A549 (cell line): ENCODE measurements at regions not wholly inside any gene's neighbourhood (a gene's known extent, or its start where the extent isn't known, plus 50 kb on each side); places are given as distances from the start of the nearest gene placed in this dataset.

Experiments used
- ATAC-seq, 2 experiments: fragments of 200-7000 bp in 1 of 2; fragments of >200 bp in 1 of 2; cut with Nextera tagmentation in 1 of 2; cut with Tn5 transposase in 1 of 2; 3 replicates each; pipeline versions ENCODE4 v1.8.0 to v1.9.1; 2018 to 2020; ENCODE audit warnings: mild to moderate bottlenecking in 1 of 2, moderate library complexity in 1 of 2
- CTCF ChIA-PET: fragments of 300-600 bp; sonication (Branson Sonifier 250); formaldehyde crosslinking; extraction: SDS; loops from one replicate; lab custom pipeline; 2021; ENCODE audit warnings: antibody characterized with exemption, inconsistent platforms; lab: Yijun Ruan, JAX
- POLR2A ChIA-PET: fragments of 350-600 bp; formaldehyde crosslinking; extraction: SDS; loops from one replicate; lab custom pipeline; 2021; ENCODE audit warnings: antibody characterized with exemption, inconsistent platforms; lab: Yijun Ruan, JAX
- DNase-seq, 2 experiments: peaks; one replicate each; pipeline versions ENCODE4 v3.0.0 to v3.0.0-alpha.2; 2011 to 2016; ENCODE audit warnings: low read depth in 1 of 2, low spot score in 1 of 2
- FAIRE-seq: peaks from 2 replicates; lab custom pipeline; 2011; peaks lifted over from hg19 to GRCh38; lab: Jason Lieb, UNC
- H3K27ac ChIP-seq, 2 experiments: fragments of >200 bp; sonication (Bioruptor Twin); formaldehyde crosslinking; 3 replicates each; pipeline ENCODE4 v1.5.1; 2016 to 2017
- H3K4me1 ChIP-seq: fragments of >200 bp; sonication (Bioruptor Twin); formaldehyde crosslinking; 3 replicates; pipeline ENCODE4 v1.6.1; 2016
- H3K4me2 ChIP-seq: fragments of >200 bp; sonication (Bioruptor Twin); formaldehyde crosslinking; 3 replicates; pipeline ENCODE4 v1.6.1; 2016
- H3K4me3 ChIP-seq: fragments of >200 bp; sonication (Bioruptor Twin); formaldehyde crosslinking; 3 replicates; pipeline ENCODE4 v1.5.1; 2016
- H3K9me3 ChIP-seq: fragments of >200 bp; sonication (Bioruptor Twin); formaldehyde crosslinking; 3 replicates; pipeline ENCODE4 v1.6.1; 2016
- CHD2 ChIP-seq: fragments of 150-350 bp; IDR thresholded peaks from 2 replicates; pipeline ENCODE4 v1.6.1; 2014; ENCODE audit warnings: low read length; ENCODE audit not compliant: partially characterized antibody
- CHD4 ChIP-seq: fragments of 200-600 bp; sonication (generic); IDR thresholded peaks from 2 replicates; pipeline ENCODE4 v1.6.1; 2016; ENCODE audit warnings: antibody characterized with exemption, mild to moderate bottlenecking, borderline replicate concordance
- ELK1 ChIP-seq: fragments of 150-350 bp; IDR thresholded peaks from 2 replicates; pipeline ENCODE4 v1.6.1; 2014; ENCODE audit warnings: low read depth, mild to moderate bottlenecking, low read length
- ESRRA ChIP-seq: fragments of 150-350 bp; IDR thresholded peaks from 2 replicates; pipeline ENCODE4 v1.6.1; 2014; ENCODE audit warnings: mild to moderate bottlenecking, low read length, borderline replicate concordance
- FOXS1 ChIP-seq: fragments of 250-450 bp; sonication (Bioruptor Pico); IDR thresholded peaks from 2 replicates; pipeline ENCODE4 v1.5.0; 2020; ENCODE audit warnings: mild to moderate bottlenecking, moderate library complexity
- GATA3 ChIP-seq: IDR thresholded peaks from 2 replicates; pipeline ENCODE4 v1.6.1; 2012; ENCODE audit warnings: borderline replicate concordance
- HMGXB4 ChIP-seq: fragments of 250-450 bp; sonication (Bioruptor Pico); IDR thresholded peaks from 2 replicates; pipeline ENCODE4 v1.5.0; 2021; ENCODE audit warnings: mild to moderate bottlenecking, moderate library complexity, borderline replicate concordance
- HOXB13 ChIP-seq: fragments of 250-450 bp; sonication (Bioruptor Pico); IDR thresholded peaks from 2 replicates; pipeline ENCODE4 v1.5.0; 2020; ENCODE audit warnings: low read depth, mild to moderate bottlenecking, moderate library complexity
- NFE2L2 ChIP-seq: fragments of 150-350 bp; conservative IDR thresholded peaks from 2 replicates; pipeline ENCODE4 v1.6.1; 2014; ENCODE audit warnings: low read length
- NPAS2 ChIP-seq: fragments of 250-450 bp; sonication (Bioruptor Pico); IDR thresholded peaks from 2 replicates; pipeline ENCODE4 v1.8.0; 2022; ENCODE audit warnings: mild to moderate bottlenecking, moderate library complexity, borderline replicate concordance
- NR3C1 ChIP-seq: fragments of >200 bp; sonication (Bioruptor Twin); formaldehyde crosslinking; IDR thresholded peaks from 3 replicates; pipeline ENCODE4 v1.6.1; 2017
- POLR2A ChIP-seq: IDR thresholded peaks from 2 replicates; pipeline ENCODE4 v1.6.1; 2012; ENCODE audit warnings: mild to moderate bottlenecking, low read length
- RAD21 ChIP-seq, 2 experiments: fragments of >200 bp in 1 of 2; sonication (Bioruptor Twin) in 1 of 2; formaldehyde crosslinking in 1 of 2; IDR thresholded peaks in 1 of 2; conservative IDR thresholded peaks in 1 of 2; 2 replicates in 1 of 2; 3 replicates in 1 of 2; pipeline ENCODE4 v1.6.1; 2012 to 2018; ENCODE audit warnings: inconsistent platforms in 1 of 2
- REST ChIP-seq: fragments of 200-600 bp; sonication (generic); IDR thresholded peaks from 2 replicates; pipeline ENCODE4 v1.6.1; 2016; ENCODE audit warnings: antibody characterized with exemption, mild to moderate bottlenecking, moderate library complexity
- RNF2 ChIP-seq: fragments of 200-600 bp; sonication (generic); IDR thresholded peaks from 2 replicates; pipeline ENCODE4 v1.6.1; 2016; ENCODE audit warnings: low read depth, mild to moderate bottlenecking, antibody characterized with exemption, moderate library complexity, borderline replicate concordance
- TP53 ChIP-seq: fragments of 250-450 bp; sonication (Bioruptor Pico); IDR thresholded peaks from 2 replicates; pipeline ENCODE4 v1.5.0; 2021; ENCODE audit warnings: mild to moderate bottlenecking, moderate library complexity
- ZC3H11A ChIP-seq: fragments of 450-650 bp; IDR thresholded peaks from 2 replicates; pipeline ENCODE4 v1.6.1; 2014; ENCODE audit warnings: antibody characterized with exemption, mild to moderate bottlenecking
- ZNF302 ChIP-seq: fragments of 250-450 bp; sonication (Bioruptor Pico); IDR thresholded peaks from 2 replicates; pipeline ENCODE4 v1.9.0; 2021; ENCODE audit warnings: inconsistent platforms, mild to moderate bottlenecking, moderate library complexity
- ZSCAN20 ChIP-seq: fragments of 250-450 bp; sonication (Bioruptor Pico); IDR thresholded peaks from 2 replicates; pipeline ENCODE4 v1.8.0; 2022; ENCODE audit warnings: mild to moderate bottlenecking, moderate library complexity
- WGBS: methylation state at CpG from one replicate; pipeline ENCODE4 v1.1.6; 2017; ENCODE audit errors: missing lambda C conversion rate; 5-methylcytosine and 5-hydroxymethylcytosine counted together
- TF ChIP-seq, protein P1 (sequence below): fragments of 250-450 bp; sonication (Bioruptor Pico); IDR thresholded peaks from 2 replicates; pipeline ENCODE4 v1.5.0; 2020; ENCODE audit warnings: low read depth, mild to moderate bottlenecking, moderate library complexity

- no peak for DNase-seq
- H3K4me2 ChIP-seq: no peak overlapping the region
- H3K27ac ChIP-seq: no peak overlapping the region
- no peak for TF ChIP-seq TP53 (CRISPR knock-in tag)
- TF ChIP-seq FOXS1 (CRISPR knock-in tag): no peak
- no peak for TF ChIP-seq NFE2L2
- TF ChIP-seq REST: no peak
- TF ChIP-seq ELK1: no peak
- no peak for TF ChIP-seq CHD2
- no peak for TF ChIP-seq RNF2
- no peak for TF ChIP-seq HOXB13 (CRISPR knock-in tag)
- no peak for TF ChIP-seq ZNF302 (CRISPR knock-in tag)
- no peak for TF ChIP-seq ZSCAN20 (CRISPR knock-in tag)
- no peak for TF ChIP-seq ESRRA
- no peak for TF ChIP-seq NR3C1
- no peak for TF ChIP-seq GATA3
- no peak for TF ChIP-seq CHD4
- TF ChIP-seq ZC3H11A: no peak
- no peak for TF ChIP-seq HMGXB4 (CRISPR knock-in tag)
- ChIA-PET POLR2A (no interaction called here), CTCF (no interaction called here)
- H3K4me3 ChIP-seq: no peak overlapping the region
- peaks cover 2% of the 10 kb centered on the region; the same call in 1 of the 3 replicates for H3K4me1 ChIP-seq
- no peak for ATAC-seq
- no peaks in the 10 kb centered on the region for H3K9me3 ChIP-seq
- 49% methylated on average over 11 of the region's 11 CpGs for WGBS
- FAIRE-seq: no peak
Observed at GRCh38 chr3:66889750-66890494, 108.2 kb upstream of the KBTBD8 start.

- 13% methylated on average over 6 of the region's 6 CpGs for WGBS
- ChIA-PET POLR2A (no interaction called here), CTCF (no interaction called here)
- H3K4me3 ChIP-seq: no peak overlapping the region
- H3K4me1 ChIP-seq: no peaks in the 10 kb centered on the region
- no peak for TF ChIP-seq NPAS2 (CRISPR knock-in tag)
- TF ChIP-seq ZNF302 (CRISPR knock-in tag): no peak
- TF ChIP-seq GATA3: no peak
- TF ChIP-seq, protein P1, sequence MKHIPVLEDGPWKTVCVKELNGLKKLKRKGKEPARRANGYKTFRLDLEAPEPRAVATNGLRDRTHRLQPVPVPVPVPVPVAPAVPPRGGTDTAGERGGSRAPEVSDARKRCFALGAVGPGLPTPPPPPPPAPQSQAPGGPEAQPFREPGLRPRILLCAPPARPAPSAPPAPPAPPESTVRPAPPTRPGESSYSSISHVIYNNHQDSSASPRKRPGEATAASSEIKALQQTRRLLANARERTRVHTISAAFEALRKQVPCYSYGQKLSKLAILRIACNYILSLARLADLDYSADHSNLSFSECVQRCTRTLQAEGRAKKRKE: no peak
- no peak for TF ChIP-seq POLR2A
- no peak for TF ChIP-seq REST
- no peak for TF ChIP-seq RAD21 (conservative IDR thresholded peaks at IDR 0.05 in 1 of 2, IDR thresholded peaks at IDR 0.05 in 1 of 2)
- FAIRE-seq (no peak), ATAC-seq (no peak), DNase-seq (no peak)
- no peak overlapping the region for H3K4me2 ChIP-seq
- H3K27ac ChIP-seq: no peak overlapping the region
- H3K9me3 ChIP-seq: peaks cover 5% of the 10 kb centered on the region; the same call in 2 of the 3 replicates
Observed at GRCh38 chr3:66898155-66898554, 100.0 kb upstream of the KBTBD8 start.
